ENCODE measurements at regions not wholly inside any gene's neighbourhood (a gene's known extent, or its start where the extent isn't known, plus 50 kb on each side); places are given as distances from the start of the nearest gene placed in this dataset.
A peak's percentile ranks its signal among the peaks of the same experiment; 100 is the strongest.

- no peak overlapping the region for H3K27ac ChIP-seq (ENCODE audit: low read length)
- peak overlapping the region; percentile 19 for H2AFZ ChIP-seq (ENCODE audit: low read depth, low read length)
- peak overlapping the region; percentile 17 for H3K4me2 ChIP-seq (ENCODE audit: low read length)
- no peaks in the 10 kb centered on the region for H3K36me3 ChIP-seq (ENCODE audit: insufficient read depth, low read length)
- H3K9me3 ChIP-seq (ENCODE audit: low read length): no peaks in the 10 kb centered on the region
- H3K79me2 ChIP-seq (replicated peaks; ENCODE audit: insufficient read depth, low read length): peaks cover 65% of the 10 kb centered on the region
- no peak overlapping the region for H3K9ac ChIP-seq (ENCODE audit: low read length)
- H3K27me3 ChIP-seq (ENCODE audit: insufficient read depth, low read depth, low read length): no peaks in the 10 kb centered on the region
- peaks cover under 1% of the 10 kb centered on the region for H3F3A ChIP-seq (ENCODE audit: insufficient read depth, low read length, poor library complexity, severe bottlenecking)
- TF ChIP-seq EP300 (conservative IDR thresholded peaks at IDR 0.05; ENCODE audit: poor library complexity, severe bottlenecking) (no peak), EZH2 (IDR thresholded peaks at IDR 0.05; ENCODE audit: borderline replicate concordance, insufficient read depth, low read length, poor library complexity, severe bottlenecking) (no peak), REST (IDR thresholded peaks at IDR 0.05; ENCODE audit: borderline replicate concordance) (no peak), RAD21 (conservative IDR thresholded peaks at IDR 0.05) (no peak), TAF1 (IDR thresholded peaks at IDR 0.05; ENCODE audit: low read depth) (no peak), POLR2AphosphoS5 (IDR thresholded peaks at IDR 0.05) (no peak), MXI1 (conservative IDR thresholded peaks at IDR 0.05; ENCODE audit: poor library complexity, severe bottlenecking) (no peak), SMC3 (conservative IDR thresholded peaks at IDR 0.05; ENCODE audit: poor library complexity) (no peak), CTCF (IDR thresholded peaks at IDR 0.05; ENCODE audit: poor library complexity, severe bottlenecking) (no peak)
- no peaks in the 10 kb centered on the region for H3K9me2 ChIP-seq (ENCODE audit: insufficient read depth, low read length)
- H3K4me3 ChIP-seq (ENCODE audit: low read length): no peak overlapping the region
- H4K20me1 ChIP-seq (ENCODE audit: insufficient read depth): no peaks in the 10 kb centered on the region
Measured at GRCh38 chr5:87787086-87787485, 374.4 kb upstream of the CCNH start.

- H3K4me3 ChIP-seq (ENCODE audit: low read length): no peak overlapping the region
Measured at GRCh38 chr5:87786471-87786870, 373.7 kb upstream of the CCNH start.

More at GRCh38 chr5:87786471-87786870, 373.7 kb upstream of the CCNH start:
- Histone ChIP-seq H2AFZ (ENCODE audit: low read depth, low read length) (no peak overlapping the region), H3K9me2 (ENCODE audit: insufficient read depth, low read length) (no peaks in the 10 kb centered on the region), H4K20me1 (ENCODE audit: insufficient read depth) (no peaks in the 10 kb centered on the region), H3K79me2 (replicated peaks; ENCODE audit: insufficient read depth, low read length) (peaks cover 71% of the 10 kb centered on the region), H3F3A (ENCODE audit: insufficient read depth, low read length, poor library complexity, severe bottlenecking) (peaks cover 4% of the 10 kb centered on the region), H3K36me3 (ENCODE audit: insufficient read depth, low read length) (no peaks in the 10 kb centered on the region), H3K9ac (ENCODE audit: low read length) (no peak overlapping the region), H3K4me2 (ENCODE audit: low read length) (no peak overlapping the region), H3K27ac (ENCODE audit: low read length) (no peak overlapping the region), H3K9me3 (ENCODE audit: low read length) (no peaks in the 10 kb centered on the region), H3K27me3 (ENCODE audit: insufficient read depth, low read depth, low read length) (no peaks in the 10 kb centered on the region)
- TF ChIP-seq TAF1 (IDR thresholded peaks at IDR 0.05; ENCODE audit: low read depth) (no peak), REST (IDR thresholded peaks at IDR 0.05; ENCODE audit: borderline replicate concordance) (no peak), EP300 (conservative IDR thresholded peaks at IDR 0.05; ENCODE audit: poor library complexity, severe bottlenecking) (no peak), SMC3 (conservative IDR thresholded peaks at IDR 0.05; ENCODE audit: poor library complexity) (no peak), RAD21 (conservative IDR thresholded peaks at IDR 0.05) (no peak), CTCF (IDR thresholded peaks at IDR 0.05; ENCODE audit: poor library complexity, severe bottlenecking) (no peak), EZH2 (IDR thresholded peaks at IDR 0.05; ENCODE audit: borderline replicate concordance, insufficient read depth, low read length, poor library complexity, severe bottlenecking) (no peak), POLR2AphosphoS5 (IDR thresholded peaks at IDR 0.05) (no peak)

Measured in neural cell (in vitro differentiated cells).